Keratinocyte (primary cell): ENCODE measurements at regions not wholly inside any gene's neighbourhood (a gene's known extent, or its start where the extent isn't known, plus 50 kb on each side); places are given as distances from the start of the nearest gene placed in this dataset.

Experiments
- DNase-seq: peaks from one replicate; pipeline ENCODE4 v3.0.0-alpha.2; 2011; ENCODE audit warnings: low read depth, missing footprints, low spot score
- FAIRE-seq: peaks from 2 replicates; lab custom pipeline; 2011; peaks lifted over from hg19 to GRCh38; lab: Jason Lieb, UNC
- H2AFZ ChIP-seq: 2 replicates; pipeline ENCODE4 v1.6.0; 2012; ENCODE audit warnings: low read length, control low read depth, inconsistent platforms; ENCODE audit not compliant: control insufficient read depth
- H3K27ac ChIP-seq: 2 replicates; pipeline ENCODE4 v1.5.1; 2011; ENCODE audit warnings: low read length; ENCODE audit not compliant: control insufficient read depth, insufficient read depth
- H3K27me3 ChIP-seq: 3 replicates; pipeline ENCODE4 v1.6.0; 2011; ENCODE audit warnings: low read length; ENCODE audit not compliant: control insufficient read depth, insufficient read depth; ENCODE audit errors: extremely low read depth
- H3K36me3 ChIP-seq, 2 experiments: 2 replicates in 1 of 2; 3 replicates in 1 of 2; pipeline ENCODE4 v1.5.1; 2011; ENCODE audit warnings: low read length in 2 of 2, mild to moderate bottlenecking in 1 of 2; ENCODE audit not compliant: control insufficient read depth in 2 of 2, insufficient read depth in 2 of 2; ENCODE audit errors: extremely low read depth in 1 of 2
- H3K4me1 ChIP-seq: 3 replicates; pipeline ENCODE4 v1.5.1; 2011; ENCODE audit warnings: low read length; ENCODE audit not compliant: control insufficient read depth, insufficient read depth; ENCODE audit errors: extremely low read depth
- H3K4me2 ChIP-seq: 3 replicates; pipeline ENCODE4 v1.6.0; 2011; ENCODE audit warnings: low read depth, low read length; ENCODE audit not compliant: control insufficient read depth, insufficient read depth; ENCODE audit errors: extremely low read depth
- H3K4me3 ChIP-seq, 3 experiments: fragments of 200-600 bp in 1 of 3; sonication (generic) in 1 of 3; 2 replicates in 2 of 3; 3 replicates in 1 of 3; pipeline ENCODE4 v1.5.1; 2011 to 2016; ENCODE audit warnings: low read length in 3 of 3, mild to moderate bottlenecking in 3 of 3, control low read depth in 2 of 3, inconsistent platforms in 1 of 3, low read depth in 1 of 3, mixed read lengths in 1 of 3, mixed run types in 1 of 3, moderate library complexity in 1 of 3; ENCODE audit not compliant: control insufficient read depth in 2 of 3, insufficient read depth in 2 of 3; ENCODE audit errors: extremely low read depth in 1 of 3
- H3K79me2 ChIP-seq: 2 replicates; pipeline ENCODE4 v1.6.0; 2012; ENCODE audit warnings: low read length; ENCODE audit not compliant: control insufficient read depth, insufficient read depth
- H3K9ac ChIP-seq: 3 replicates; pipeline ENCODE4 v1.6.0; 2011; ENCODE audit warnings: low read length; ENCODE audit not compliant: control insufficient read depth, insufficient read depth; ENCODE audit errors: extremely low read depth
- H3K9me1 ChIP-seq: 3 replicates; pipeline ENCODE4 v1.6.0; 2011; ENCODE audit warnings: low read length; ENCODE audit not compliant: control insufficient read depth, insufficient read depth; ENCODE audit errors: extremely low read depth
- H3K9me3 ChIP-seq: 2 replicates; pipeline ENCODE4 v1.5.1; 2012; ENCODE audit warnings: low read depth, low read length; ENCODE audit not compliant: control insufficient read depth
- H4K20me1 ChIP-seq: 3 replicates; pipeline ENCODE4 v1.6.0; 2011; ENCODE audit warnings: low read length; ENCODE audit not compliant: control insufficient read depth, insufficient read depth; ENCODE audit errors: extremely low read depth
- EZH2 ChIP-seq: IDR thresholded peaks from one replicate; pipeline ENCODE4 v1.6.1; 2012; ENCODE audit warnings: inconsistent platforms, mild to moderate bottlenecking, low read length, moderate library complexity
- dilution Hi-C: fragments of 300-500 bp; cut with MboI; formaldehyde crosslinking; loops from one replicate; pipeline ENCODE4 v1.7.0; 2020; ENCODE audit warnings: low sequenced_read_pairs; ENCODE audit not compliant: extremely low pct_ligation_motif_present
- TF ChIP-seq, protein P1 (sequence below), 3 experiments: IDR thresholded peaks in 1 of 3; conservative IDR thresholded peaks in 1 of 3; optimal IDR thresholded peaks in 1 of 3; 2 replicates in 2 of 3; 3 replicates in 1 of 3; pipeline versions ENCODE3 to v1.5.1; 2011; ENCODE audit warnings: low read length in 3 of 3, mild to moderate bottlenecking in 3 of 3, moderate library complexity in 2 of 3, control low read depth in 1 of 3, inconsistent platforms in 1 of 3; ENCODE audit not compliant: insufficient read depth in 2 of 3; ENCODE audit errors: extremely low read depth in 1 of 3

DNA sequence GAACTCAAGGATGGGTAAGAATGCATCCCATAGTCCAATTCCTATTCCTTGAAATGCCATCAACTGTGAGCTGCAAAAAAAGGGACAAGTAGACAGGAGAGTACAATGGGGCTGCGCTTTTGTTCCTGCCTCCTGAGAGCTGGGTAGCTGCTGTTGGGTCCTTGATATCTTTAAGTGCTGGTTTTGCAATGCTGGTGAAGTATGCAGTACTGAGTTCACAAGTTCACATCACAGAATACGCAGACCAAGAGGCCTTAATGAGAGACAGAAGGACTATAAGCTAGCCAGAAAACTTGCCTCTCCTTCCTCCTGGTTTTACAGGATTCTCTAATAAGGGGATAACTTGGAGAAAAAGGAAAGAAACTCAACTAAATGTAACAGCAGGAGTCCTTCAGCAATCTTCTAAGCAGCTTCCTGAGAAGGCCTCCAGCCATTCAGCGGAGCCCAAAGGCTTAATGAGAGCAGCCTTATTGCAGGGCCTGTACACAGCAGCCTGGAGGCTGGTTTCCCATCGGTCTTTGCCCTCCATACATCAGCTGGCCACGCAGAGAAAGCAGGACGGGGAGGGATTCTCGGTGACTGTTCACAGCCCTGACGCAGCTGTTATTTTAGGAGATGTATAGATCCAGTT is 293.1 kb downstream of the CDCA7 start:
- dilution Hi-C loops = no loop called here
- H3K27me3 ChIP-seq = no peaks in the 10 kb centered on the region
- peaks cover 22% of the 10 kb centered on the region for H3K4me1 ChIP-seq
- DNase-seq = no peak
- no peak overlapping the region for H3K4me2 ChIP-seq
- H3K79me2 ChIP-seq = no peaks in the 10 kb centered on the region
- no peaks in the 10 kb centered on the region for H3K9me1 ChIP-seq
- no peak overlapping the region for H3K4me3 ChIP-seq
- no peak overlapping the region for H3K27ac ChIP-seq
- no peak overlapping the region for H2AFZ ChIP-seq
- H3K9ac ChIP-seq = no peak overlapping the region
- H3K9me3 ChIP-seq = no peaks in the 10 kb centered on the region
- no peaks in the 10 kb centered on the region for H4K20me1 ChIP-seq
- no peak for FAIRE-seq
- TF ChIP-seq, protein P1, sequence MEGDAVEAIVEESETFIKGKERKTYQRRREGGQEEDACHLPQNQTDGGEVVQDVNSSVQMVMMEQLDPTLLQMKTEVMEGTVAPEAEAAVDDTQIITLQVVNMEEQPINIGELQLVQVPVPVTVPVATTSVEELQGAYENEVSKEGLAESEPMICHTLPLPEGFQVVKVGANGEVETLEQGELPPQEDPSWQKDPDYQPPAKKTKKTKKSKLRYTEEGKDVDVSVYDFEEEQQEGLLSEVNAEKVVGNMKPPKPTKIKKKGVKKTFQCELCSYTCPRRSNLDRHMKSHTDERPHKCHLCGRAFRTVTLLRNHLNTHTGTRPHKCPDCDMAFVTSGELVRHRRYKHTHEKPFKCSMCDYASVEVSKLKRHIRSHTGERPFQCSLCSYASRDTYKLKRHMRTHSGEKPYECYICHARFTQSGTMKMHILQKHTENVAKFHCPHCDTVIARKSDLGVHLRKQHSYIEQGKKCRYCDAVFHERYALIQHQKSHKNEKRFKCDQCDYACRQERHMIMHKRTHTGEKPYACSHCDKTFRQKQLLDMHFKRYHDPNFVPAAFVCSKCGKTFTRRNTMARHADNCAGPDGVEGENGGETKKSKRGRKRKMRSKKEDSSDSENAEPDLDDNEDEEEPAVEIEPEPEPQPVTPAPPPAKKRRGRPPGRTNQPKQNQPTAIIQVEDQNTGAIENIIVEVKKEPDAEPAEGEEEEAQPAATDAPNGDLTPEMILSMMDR (optimal IDR thresholded peaks at IDR 0.05 in 1 of 3, IDR thresholded peaks at IDR 0.05 in 1 of 3, conservative IDR thresholded peaks at IDR 0.05 in 1 of 3; ENCODE audit: extremely low read depth in 1 of 3, insufficient read depth in 2 of 3, low read length in 3 of 3) = no peak
- no peak for TF ChIP-seq EZH2
- H3K36me3 ChIP-seq = no peaks in the 10 kb centered on the region

GRCh38 chr2:173648816-173649215 is 294.1 kb downstream of the CDCA7 start:
- no peak overlapping the region for H3K9ac ChIP-seq
- no peaks in the 10 kb centered on the region for H3K27me3 ChIP-seq
- no peaks in the 10 kb centered on the region for H3K79me2 ChIP-seq
- FAIRE-seq (no peak), DNase-seq (no peak)
- dilution Hi-C loops = no loop called here
- no peaks in the 10 kb centered on the region for H3K9me1 ChIP-seq
- H2AFZ ChIP-seq = no peak overlapping the region
- H3K4me2 ChIP-seq = no peak overlapping the region
- no peaks in the 10 kb centered on the region for H4K20me1 ChIP-seq
- no peak overlapping the region for H3K4me3 ChIP-seq
- H3K9me3 ChIP-seq = no peaks in the 10 kb centered on the region
- TF ChIP-seq EZH2 = no peak
- TF ChIP-seq, protein P1 (optimal IDR thresholded peaks at IDR 0.05 in 1 of 3, IDR thresholded peaks at IDR 0.05 in 1 of 3, conservative IDR thresholded peaks at IDR 0.05 in 1 of 3; ENCODE audit: extremely low read depth in 1 of 3, insufficient read depth in 2 of 3, low read length in 3 of 3) = no peak
- no peak overlapping the region for H3K27ac ChIP-seq
- no peaks in the 10 kb centered on the region for H3K36me3 ChIP-seq
- peaks cover 29% of the 10 kb centered on the region for H3K4me1 ChIP-seq
